ENCODE measurements at regions not wholly inside any gene's neighbourhood (a gene's known extent, or its start where the extent isn't known, plus 50 kb on each side); places are given as distances from the start of the nearest gene placed in this dataset.

GRCh38 chr15:37528432-37528831 is 406.0 kb upstream of the TMCO5A start:
- Histone ChIP-seq H3K36me3 (replicated peaks in 1 of 2; ENCODE audit: control insufficient read depth in 1 of 2, insufficient read depth in 2 of 2, low read length in 1 of 2) (no peaks in the 10 kb centered on the region), H3K27ac (ENCODE audit: low read depth in 2 of 2, low read length in 1 of 2) (no peak overlapping the region)
- CTCF ChIA-PET = interaction anchor here (1.6 kb wide), 2 partner anchors 9 to 38 kb away, joined by 3 to 4 read pairs; no protein-coding TSS in a partner anchor

GRCh38 chr15:37536967-37537605 is 397.4 kb upstream of the TMCO5A start:
- no peaks in the 10 kb centered on the region for H3K27me3 ChIP-seq (ENCODE audit: insufficient read depth)
- no peaks in the 10 kb centered on the region for H3K36me3 ChIP-seq (replicated peaks in 1 of 2; ENCODE audit: control insufficient read depth in 1 of 2, insufficient read depth in 2 of 2, low read length in 1 of 2)
- H3K9me2 ChIP-seq = no peaks in the 10 kb centered on the region
- 55% methylated on average over 2 of the region's 2 CpGs for WGBS (ENCODE audit: low lambda C conversion rate)
- H4K20me1 ChIP-seq (ENCODE audit: insufficient read depth) = no peaks in the 10 kb centered on the region
- H3K79me2 ChIP-seq (ENCODE audit: insufficient read depth) = no peaks in the 10 kb centered on the region
- no peaks in the 10 kb centered on the region for H3K4me1 ChIP-seq (ENCODE audit: control insufficient read depth in 1 of 2, insufficient read depth in 2 of 2, low read depth in 1 of 2, low read length in 1 of 2)
- no peak for DNase-seq
- ChIA-PET POLR2A (no interaction called here), CTCF (interaction anchor here (1.4 kb wide), 1 partner anchor 8 kb away, joined by 4 read pairs; no protein-coding TSS in a partner anchor)
- H3K9me3 ChIP-seq = no peaks in the 10 kb centered on the region
- peak overlapping the region; percentile 77 for H2AFZ ChIP-seq (ENCODE audit: low read depth)
- no peak overlapping the region for H3K4me2 ChIP-seq
- H3K27ac ChIP-seq (ENCODE audit: low read depth in 2 of 2, low read length in 1 of 2) = peak overlapping the region in 1 of 2 experiments; percentile 83; a peak in 2 of 4 replicates
- peaks cover 16% of the 10 kb centered on the region for H3F3A ChIP-seq (replicated peaks; ENCODE audit: insufficient read depth)
- peak overlapping the region; percentile 3; the same call in 1 of the 2 replicates for H3K9ac ChIP-seq
- H3K4me3 ChIP-seq (ENCODE audit: low read depth in 2 of 2, low read length in 1 of 2) = no peak overlapping the region
- TF ChIP-seq RXRA (IDR thresholded peaks at IDR 0.05; ENCODE audit: borderline replicate concordance, low read depth) = no peak
- TF ChIP-seq EP300 (IDR thresholded peaks at IDR 0.05; ENCODE audit: borderline replicate concordance in 1 of 2, low read depth in 1 of 2, low read length in 1 of 2) = no peak
- no peak for TF ChIP-seq FOXJ3 (CRISPR knock-in tag; IDR thresholded peaks at IDR 0.05)
- no peak for TF ChIP-seq REST (IDR thresholded peaks at IDR 0.05; ENCODE audit: low read depth, low read length)
- no peak for TF ChIP-seq ZBTB33 (IDR thresholded peaks at IDR 0.05; ENCODE audit: borderline replicate concordance, low read depth)
- TF ChIP-seq JUND (IDR thresholded peaks at IDR 0.05) = peak; percentile 28; the same call in 1 of the 2 replicates
- TF ChIP-seq NRF1 (IDR thresholded peaks at IDR 0.05; ENCODE audit: low read depth, low read length) = no peak
- no peak for TF ChIP-seq TEAD4 (IDR thresholded peaks at IDR 0.05; ENCODE audit: borderline replicate concordance, insufficient read depth)
- no peak for TF ChIP-seq MAX (IDR thresholded peaks at IDR 0.05; ENCODE audit: low read depth)
- TF ChIP-seq YY1 (IDR thresholded peaks at IDR 0.05; ENCODE audit: low read depth) = peak; percentile 25; the same call in 1 of the 2 replicates
- TF ChIP-seq RFX5 (IDR thresholded peaks at IDR 0.05; ENCODE audit: low read length) = no peak
- TF ChIP-seq ELF1 (IDR thresholded peaks at IDR 0.05) = no peak
- no peak for TF ChIP-seq EZH2phosphoT487 (IDR thresholded peaks at IDR 0.05; ENCODE audit: borderline replicate concordance, low read depth)

More at GRCh38 chr15:37528432-37528831, 406.0 kb upstream of the TMCO5A start:
- Histone ChIP-seq H3K4me1 (ENCODE audit: control insufficient read depth in 1 of 2, insufficient read depth in 2 of 2, low read depth in 1 of 2, low read length in 1 of 2) (no peaks in the 10 kb centered on the region), H3F3A (replicated peaks; ENCODE audit: insufficient read depth) (no peaks in the 10 kb centered on the region), H3K79me2 (ENCODE audit: insufficient read depth) (no peaks in the 10 kb centered on the region), H3K27me3 (ENCODE audit: insufficient read depth) (no peaks in the 10 kb centered on the region), H3K4me2 (no peak overlapping the region), H3K4me3 (ENCODE audit: low read depth in 2 of 2, low read length in 1 of 2) (no peak overlapping the region), H3K9me2 (no peaks in the 10 kb centered on the region), H2AFZ (ENCODE audit: low read depth) (no peak overlapping the region), H3K9ac (no peak overlapping the region), H3K9me3 (no peaks in the 10 kb centered on the region), H4K20me1 (ENCODE audit: insufficient read depth) (no peaks in the 10 kb centered on the region)
- WGBS (ENCODE audit: low lambda C conversion rate) = 53% methylated on average over 2 of the region's 2 CpGs
- DNase-seq = no peak
- TF ChIP-seq POLR2AphosphoS5 (IDR thresholded peaks at IDR 0.05; ENCODE audit: low read depth, low read length) (no peak), CHD2 (IDR thresholded peaks at IDR 0.05; ENCODE audit: low read length, partially characterized antibody) (no peak), ZBTB33 (IDR thresholded peaks at IDR 0.05; ENCODE audit: borderline replicate concordance, low read depth) (no peak), JUND (IDR thresholded peaks at IDR 0.05) (no peak), NFIC (IDR thresholded peaks at IDR 0.05; ENCODE audit: borderline replicate concordance) (no peak), YY1 (IDR thresholded peaks at IDR 0.05; ENCODE audit: low read depth) (no peak), FOXJ3 (CRISPR knock-in tag; IDR thresholded peaks at IDR 0.05) (no peak)
- POLR2A ChIA-PET = no interaction called here

All from SK-N-SH (cell line).